ENCODE measurements at regions not wholly inside any gene's neighbourhood (a gene's known extent, or its start where the extent isn't known, plus 50 kb on each side); places are given as distances from the start of the nearest gene placed in this dataset.

GRCh38 chr1:187185389-187185788, 356.6 kb downstream of the PLA2G4A start:
- no peak for TF ChIP-seq CREB1 (IDR thresholded peaks at IDR 0.05; ENCODE audit: low read depth)
- TF ChIP-seq EGR1 (IDR thresholded peaks at IDR 0.05), result no peak
- no peak for TF ChIP-seq USF1 (IDR thresholded peaks at IDR 0.05)
- TF ChIP-seq RAD21 (IDR thresholded peaks at IDR 0.05; ENCODE audit: low read depth), result no peak
- TF ChIP-seq TAF1 (IDR thresholded peaks at IDR 0.05; ENCODE audit: low read depth), result no peak
- no peak for TF ChIP-seq REST (IDR thresholded peaks at IDR 0.05; ENCODE audit: low read depth)
- TF ChIP-seq CEBPB (IDR thresholded peaks at IDR 0.05), result no peak
- no peak for TF ChIP-seq NFIC (IDR thresholded peaks at IDR 0.05)
- TF ChIP-seq TCF12 (IDR thresholded peaks at IDR 0.05; ENCODE audit: low read depth), result no peak

- TF ChIP-seq CREB1 (IDR thresholded peaks at IDR 0.05; ENCODE audit: low read depth) (no peak), EGR1 (IDR thresholded peaks at IDR 0.05) (no peak), ZBTB7A (IDR thresholded peaks at IDR 0.05; ENCODE audit: low read depth) (no peak)
Measured at GRCh38 chr1:187197685-187198084, 368.9 kb downstream of the PLA2G4A start.

GRCh38 chr1:187203257-187203656, 374.5 kb downstream of the PLA2G4A start:
- TF ChIP-seq TCF12 (IDR thresholded peaks at IDR 0.05; ENCODE audit: low read depth) (no peak), YY1 (IDR thresholded peaks at IDR 0.05; ENCODE audit: low read depth) (no peak), EGR1 (IDR thresholded peaks at IDR 0.05) (no peak), RAD21 (IDR thresholded peaks at IDR 0.05; ENCODE audit: low read depth) (no peak), CEBPB (IDR thresholded peaks at IDR 0.05) (no peak), TEAD4 (IDR thresholded peaks at IDR 0.05) (no peak), TAF1 (IDR thresholded peaks at IDR 0.05; ENCODE audit: low read depth) (no peak), FOXM1 (IDR thresholded peaks at IDR 0.05; ENCODE audit: borderline replicate concordance, low read depth) (no peak), NFIC (IDR thresholded peaks at IDR 0.05) (no peak), ZBTB7A (IDR thresholded peaks at IDR 0.05; ENCODE audit: low read depth) (no peak), CREB1 (IDR thresholded peaks at IDR 0.05; ENCODE audit: low read depth) (no peak), MAX (IDR thresholded peaks at IDR 0.05) (no peak), EP300 (IDR thresholded peaks at IDR 0.05; ENCODE audit: borderline replicate concordance) (no peak), REST (IDR thresholded peaks at IDR 0.05; ENCODE audit: low read depth) (no peak), USF1 (IDR thresholded peaks at IDR 0.05) (no peak)

GRCh38 chr1:187212377-187212776, 383.6 kb downstream of the PLA2G4A start:
- no peak for TF ChIP-seq YY1 (IDR thresholded peaks at IDR 0.05; ENCODE audit: low read depth)

- no peak for TF ChIP-seq REST (IDR thresholded peaks at IDR 0.05; ENCODE audit: low read depth)
- no peak for TF ChIP-seq MAX (IDR thresholded peaks at IDR 0.05)
- TF ChIP-seq ZBTB7A (IDR thresholded peaks at IDR 0.05; ENCODE audit: low read depth), result no peak
- no peak for TF ChIP-seq NFIC (IDR thresholded peaks at IDR 0.05)
- no peak for TF ChIP-seq CREB1 (IDR thresholded peaks at IDR 0.05; ENCODE audit: low read depth)
- no peak for TF ChIP-seq TCF12 (IDR thresholded peaks at IDR 0.05; ENCODE audit: low read depth)
- no peak for TF ChIP-seq RAD21 (IDR thresholded peaks at IDR 0.05; ENCODE audit: low read depth)
- TF ChIP-seq EGR1 (IDR thresholded peaks at IDR 0.05), result no peak
- TF ChIP-seq TEAD4 (IDR thresholded peaks at IDR 0.05), result no peak
- TF ChIP-seq EP300 (IDR thresholded peaks at IDR 0.05; ENCODE audit: borderline replicate concordance), result no peak
- TF ChIP-seq YY1 (IDR thresholded peaks at IDR 0.05; ENCODE audit: low read depth), result no peak
- TF ChIP-seq TAF1 (IDR thresholded peaks at IDR 0.05; ENCODE audit: low read depth), result no peak
Measured at GRCh38 chr1:187226396-187226795, 397.6 kb downstream of the PLA2G4A start.
